SU-DHL-6 (cell line): ENCODE measurements at regions not wholly inside any gene's neighbourhood (a gene's known extent, or its start where the extent isn't known, plus 50 kb on each side); places are given as distances from the start of the nearest gene placed in this dataset.

Experiments
- CTCF ChIP-seq: fragments of 200-600 bp; sonication (generic); IDR thresholded peaks from one replicate; pipeline ENCODE4 v1.5.1; 2017; ENCODE audit warnings: antibody characterized with exemption, mild to moderate bottlenecking, low read length, moderate library complexity; ENCODE audit not compliant: insufficient read depth, poor library complexity, severe bottlenecking
- EZH2phosphoT487 ChIP-seq: fragments of 200-600 bp; sonication (generic), shearing (Covaris generic); conservative IDR thresholded peaks from 2 replicates; pipeline ENCODE4 v1.6.1; 2018; ENCODE audit warnings: mild to moderate bottlenecking, antibody characterized with exemption, low read length, moderate library complexity, mixed read lengths

GRCh38 chr11:91846002-91846401, 378.6 kb upstream of the FAT3 start:
- no peak for TF ChIP-seq CTCF
- TF ChIP-seq EZH2phosphoT487: no peak
